HEK293T (cell line): ENCODE measurements at regions not wholly inside any gene's neighbourhood (a gene's known extent, or its start where the extent isn't known, plus 50 kb on each side); places are given as distances from the start of the nearest gene placed in this dataset.

Source experiments
- ARNT ChIP-seq: fragments of 450-650 bp; IDR thresholded peaks from 2 replicates; pipeline ENCODE4 v1.6.1; 2017; ENCODE audit warnings: mild to moderate bottlenecking
- BHLHE40 ChIP-seq: fragments of 450-650 bp; IDR thresholded peaks from 2 replicates; pipeline ENCODE4 v1.6.1; 2016; ENCODE audit warnings: mild to moderate bottlenecking, moderate library complexity, borderline replicate concordance
- ELF4 ChIP-seq: fragments of 450-650 bp; IDR thresholded peaks from 2 replicates; pipeline ENCODE4 v1.6.1; 2017; ENCODE audit warnings: antibody characterized with exemption
- FOXA1 ChIP-seq: fragments of 450-650 bp; IDR thresholded peaks from 2 replicates; pipeline ENCODE4 v1.6.1; 2016; ENCODE audit warnings: mild to moderate bottlenecking
- FOXM1 ChIP-seq: fragments of 450-650 bp; IDR thresholded peaks from 2 replicates; pipeline ENCODE4 v1.6.1; 2017; ENCODE audit warnings: mild to moderate bottlenecking, borderline replicate concordance
- LEF1 ChIP-seq: fragments of 450-650 bp; IDR thresholded peaks from 2 replicates; pipeline ENCODE4 v1.6.1; 2017; ENCODE audit warnings: mild to moderate bottlenecking, borderline replicate concordance
- NFRKB ChIP-seq: fragments of 450-650 bp; IDR thresholded peaks from 2 replicates; pipeline ENCODE4 v1.6.1; 2016; ENCODE audit warnings: mild to moderate bottlenecking, moderate library complexity
- SP1 ChIP-seq: fragments of 450-650 bp; IDR thresholded peaks from 2 replicates; pipeline ENCODE4 v1.6.1; 2017
- SUZ12 ChIP-seq: fragments of 450-650 bp; IDR thresholded peaks from 2 replicates; pipeline ENCODE4 v1.6.1; 2016; ENCODE audit warnings: mild to moderate bottlenecking
- TARDBP ChIP-seq: fragments of 450-650 bp; IDR thresholded peaks from 2 replicates; pipeline ENCODE4 v1.6.1; 2016
- TF ChIP-seq, protein P1 (sequence below): fragments of 450-650 bp; IDR thresholded peaks from 2 replicates; pipeline ENCODE4 v1.6.1; 2016

DNA sequence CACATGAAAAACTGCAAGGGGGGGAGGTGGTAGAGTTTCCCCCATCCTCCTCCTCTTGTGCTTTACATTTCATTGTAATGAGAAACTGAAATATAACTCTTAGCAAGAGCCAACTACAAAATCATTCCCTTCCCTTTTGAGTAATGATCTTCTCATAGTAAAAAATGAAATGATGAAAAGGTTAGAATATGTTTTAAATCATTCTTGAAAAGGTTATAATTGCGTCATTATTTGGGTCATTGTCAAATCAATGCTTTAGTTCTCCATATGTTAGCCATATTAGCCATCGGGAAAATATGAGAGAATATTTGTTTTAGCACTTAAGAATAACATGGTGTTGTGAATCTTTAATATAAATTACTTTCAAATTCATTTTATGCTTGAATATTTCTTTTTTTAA is 1185.0 kb upstream of the CDH18 start:
- TF ChIP-seq LEF1 (no peak), SP1 (no peak), NFRKB (no peak), FOXA1 (no peak), TARDBP (no peak), FOXM1 (no peak), ELF4 (no peak), SUZ12 (no peak), BHLHE40 (no peak), ARNT (no peak)
- TF ChIP-seq, protein P1, sequence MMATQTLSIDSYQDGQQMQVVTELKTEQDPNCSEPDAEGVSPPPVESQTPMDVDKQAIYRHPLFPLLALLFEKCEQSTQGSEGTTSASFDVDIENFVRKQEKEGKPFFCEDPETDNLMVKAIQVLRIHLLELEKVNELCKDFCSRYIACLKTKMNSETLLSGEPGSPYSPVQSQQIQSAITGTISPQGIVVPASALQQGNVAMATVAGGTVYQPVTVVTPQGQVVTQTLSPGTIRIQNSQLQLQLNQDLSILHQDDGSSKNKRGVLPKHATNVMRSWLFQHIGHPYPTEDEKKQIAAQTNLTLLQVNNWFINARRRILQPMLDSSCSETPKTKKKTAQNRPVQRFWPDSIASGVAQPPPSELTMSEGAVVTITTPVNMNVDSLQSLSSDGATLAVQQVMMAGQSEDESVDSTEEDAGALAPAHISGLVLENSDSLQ, result no peak
